Astrocyte (in vitro differentiated cells and primary cell): ENCODE measurements at regions not wholly inside any gene's neighbourhood (a gene's known extent, or its start where the extent isn't known, plus 50 kb on each side); places are given as distances from the start of the nearest gene placed in this dataset.

Experiments
- DNase-seq: peaks from one replicate; pipeline ENCODE4 v3.0.0-alpha.2; 2010; ENCODE audit warnings: low read depth
- FAIRE-seq: peaks from 2 replicates; lab custom pipeline; 2011; peaks lifted over from hg19 to GRCh38; lab: Jason Lieb, UNC
- H2AFZ ChIP-seq: 2 replicates; pipeline ENCODE4 v1.6.0; 2012; ENCODE audit warnings: low read depth, low read length, inconsistent platforms
- H3K27ac ChIP-seq: 2 replicates; pipeline ENCODE4 v1.5.1; 2011; ENCODE audit warnings: low read depth, low read length, inconsistent platforms
- H3K27me3 ChIP-seq: 2 replicates; pipeline ENCODE4 v1.6.0; 2011; ENCODE audit warnings: low read length, inconsistent platforms; ENCODE audit not compliant: insufficient read depth
- H3K36me3 ChIP-seq: 2 replicates; pipeline ENCODE4 v1.5.1; 2011; ENCODE audit warnings: low read length, inconsistent platforms; ENCODE audit not compliant: insufficient read depth
- H3K4me1 ChIP-seq: 2 replicates; pipeline ENCODE4 v1.5.1; 2011; ENCODE audit warnings: low read length, inconsistent platforms; ENCODE audit not compliant: insufficient read depth
- H3K4me2 ChIP-seq: 2 replicates; pipeline ENCODE4 v1.6.0; 2012; ENCODE audit warnings: low read length, inconsistent platforms
- H3K4me3 ChIP-seq: 2 replicates; pipeline ENCODE4 v1.5.1; 2011; ENCODE audit warnings: low read depth, mild to moderate bottlenecking, low read length, inconsistent platforms; ENCODE audit not compliant: insufficient read depth
- H3K79me2 ChIP-seq: 2 replicates; pipeline ENCODE4 v1.6.0; 2012; ENCODE audit warnings: mild to moderate bottlenecking, low read length, inconsistent platforms; ENCODE audit not compliant: insufficient read depth
- H3K9ac ChIP-seq: 2 replicates; pipeline ENCODE4 v1.6.0; 2012; ENCODE audit warnings: mild to moderate bottlenecking, low read length, inconsistent platforms
- H3K9me3 ChIP-seq: 2 replicates; pipeline ENCODE4 v1.5.1; 2012; ENCODE audit warnings: low read depth, mild to moderate bottlenecking, low read length, inconsistent platforms; ENCODE audit not compliant: insufficient read depth
- H4K20me1 ChIP-seq: 2 replicates; pipeline ENCODE4 v1.6.0; 2012; ENCODE audit warnings: low read length, inconsistent platforms; ENCODE audit not compliant: insufficient read depth
- H3K27ac Mint-ChIP-seq: one replicate; pipeline ENCODE4 v1.8.0; 2021; ENCODE audit warnings: mild to moderate bottlenecking, mixed read lengths; ENCODE audit not compliant: unreplicated experiment
- H3K27me3 Mint-ChIP-seq: one replicate; pipeline ENCODE4 v1.8.0; 2021; ENCODE audit warnings: low read depth, mixed read lengths; ENCODE audit not compliant: unreplicated experiment
- H3K36me3 Mint-ChIP-seq: one replicate; pipeline ENCODE4 v1.8.0; 2021; ENCODE audit warnings: low read depth, mixed read lengths; ENCODE audit not compliant: unreplicated experiment
- H3K4me1 Mint-ChIP-seq: one replicate; pipeline ENCODE4 v1.8.0; 2021; ENCODE audit warnings: low read depth, mixed read lengths; ENCODE audit not compliant: unreplicated experiment
- H3K4me3 Mint-ChIP-seq: one replicate; pipeline ENCODE4 v1.8.0; 2021; ENCODE audit warnings: mild to moderate bottlenecking, moderate library complexity, mixed read lengths; ENCODE audit not compliant: unreplicated experiment
- H3K9me3 Mint-ChIP-seq: one replicate; pipeline ENCODE4 v1.8.0; 2021; ENCODE audit warnings: mild to moderate bottlenecking, mixed read lengths; ENCODE audit not compliant: unreplicated experiment
- CTCF ChIP-seq: IDR thresholded peaks from 2 replicates; pipeline ENCODE4 v1.5.1; 2011; ENCODE audit warnings: low read depth, mild to moderate bottlenecking, inconsistent platforms, low read length, moderate library complexity; ENCODE audit not compliant: insufficient read depth
- EZH2 ChIP-seq: IDR thresholded peaks from 2 replicates; pipeline ENCODE4 v1.6.1; 2012; ENCODE audit warnings: mild to moderate bottlenecking, low read length, inconsistent platforms; ENCODE audit not compliant: insufficient read depth

- Histone ChIP-seq H3K27me3 (no peaks in the 10 kb centered on the region), H3K27ac (no peak overlapping the region), H4K20me1 (no peaks in the 10 kb centered on the region), H2AFZ (no peak overlapping the region), H3K9ac (no peak overlapping the region), H3K36me3 (no peaks in the 10 kb centered on the region), H3K9me3 (peaks cover 1% of the 10 kb centered on the region), H3K79me2 (no peaks in the 10 kb centered on the region), H3K4me1 (peaks cover 7% of the 10 kb centered on the region), H3K4me3 (no peak overlapping the region), H3K4me2 (no peak overlapping the region)
- FAIRE-seq: no peak
- Mint-ChIP-seq H3K4me1 (peaks cover 26% of the 10 kb centered on the region), H3K27ac (no peak overlapping the region), H3K4me3 (no peak overlapping the region), H3K36me3 (no peaks in the 10 kb centered on the region), H3K9me3 (no peaks in the 10 kb centered on the region), H3K27me3 (no peaks in the 10 kb centered on the region)
- no peak for DNase-seq
- TF ChIP-seq CTCF (no peak), EZH2 (no peak)
Observed at GRCh38 chr3:106329521-106329920, 460.7 kb upstream of the CBLB start.

GRCh38 chr3:106331636-106332035 is 462.8 kb upstream of the CBLB start:
- no peaks in the 10 kb centered on the region for H3K27me3 ChIP-seq
- H3K79me2 ChIP-seq: no peaks in the 10 kb centered on the region
- no peak overlapping the region for H2AFZ ChIP-seq
- Mint-ChIP-seq H3K4me3 (no peak overlapping the region), H3K27me3 (no peaks in the 10 kb centered on the region), H3K4me1 (peaks cover 34% of the 10 kb centered on the region), H3K36me3 (no peaks in the 10 kb centered on the region), H3K9me3 (no peaks in the 10 kb centered on the region), H3K27ac (no peak overlapping the region)
- DNase-seq: no peak
- no peak overlapping the region for H3K4me2 ChIP-seq
- H3K27ac ChIP-seq: no peak overlapping the region
- TF ChIP-seq CTCF (no peak), EZH2 (no peak)
- no peaks in the 10 kb centered on the region for H4K20me1 ChIP-seq
- no peaks in the 10 kb centered on the region for H3K36me3 ChIP-seq
- no peaks in the 10 kb centered on the region for H3K9me3 ChIP-seq
- H3K4me3 ChIP-seq: no peak overlapping the region
- no peak overlapping the region for H3K9ac ChIP-seq
- peak; percentile 54 for FAIRE-seq
- peaks cover 7% of the 10 kb centered on the region for H3K4me1 ChIP-seq

- no peak overlapping the region for H2AFZ ChIP-seq
- H3K9me3 ChIP-seq: no peaks in the 10 kb centered on the region
- no peak overlapping the region for H3K9ac ChIP-seq
- Mint-ChIP-seq H3K9me3 (no peaks in the 10 kb centered on the region), H3K4me1 (peaks cover 31% of the 10 kb centered on the region), H3K4me3 (no peak overlapping the region), H3K36me3 (no peaks in the 10 kb centered on the region), H3K27ac (no peak overlapping the region), H3K27me3 (no peaks in the 10 kb centered on the region)
- TF ChIP-seq CTCF (no peak), EZH2 (no peak)
- no peak overlapping the region for H3K4me3 ChIP-seq
- H4K20me1 ChIP-seq: no peaks in the 10 kb centered on the region
- no peaks in the 10 kb centered on the region for H3K27me3 ChIP-seq
- H3K79me2 ChIP-seq: no peaks in the 10 kb centered on the region
- no peak overlapping the region for H3K27ac ChIP-seq
- FAIRE-seq: no peak
- peaks cover 7% of the 10 kb centered on the region for H3K4me1 ChIP-seq
- no peak overlapping the region for H3K4me2 ChIP-seq
- DNase-seq: no peak
- H3K36me3 ChIP-seq: no peaks in the 10 kb centered on the region
Observed at GRCh38 chr3:106332129-106332528, 463.3 kb upstream of the CBLB start.
